K562 (cell line): ENCODE measurements at regions not wholly inside any gene's neighbourhood (a gene's known extent, or its start where the extent isn't known, plus 50 kb on each side); places are given as distances from the start of the nearest gene placed in this dataset.

ENCODE experiments used
- ATF7 ChIP-seq: fragments of 450-650 bp; IDR thresholded peaks from 2 replicates; pipeline ENCODE4 v1.7.1; 2014; ENCODE audit warnings: mild to moderate bottlenecking, moderate library complexity
- CLOCK ChIP-seq: fragments of 250-450 bp; sonication (Bioruptor Pico); IDR thresholded peaks from 2 replicates; pipeline ENCODE4 v1.4.0; 2020; ENCODE audit warnings: mild to moderate bottlenecking, moderate library complexity, borderline replicate concordance
- NFE2L1 ChIP-seq: fragments of 450-650 bp; IDR thresholded peaks from 2 replicates; pipeline ENCODE4 v1.6.1; 2016; ENCODE audit warnings: missing genetic modification characterization, low read depth, mild to moderate bottlenecking, missing compliant biosample characterization, moderate library complexity, borderline replicate concordance
- REST ChIP-seq, 2 experiments: fragments of 450-650 bp; formaldehyde crosslinking in 1 of 2; IDR thresholded peaks; 2 replicates each; pipeline versions ENCODE4 v1.4.0 to v1.6.1; 2014 to 2020; ENCODE audit warnings: mild to moderate bottlenecking in 2 of 2, borderline replicate concordance in 1 of 2, low read depth in 1 of 2
- STAT5A ChIP-seq: IDR thresholded peaks from 2 replicates; pipeline ENCODE4 v1.6.1; 2012; ENCODE audit warnings: low read length, inconsistent platforms, borderline replicate concordance
- ZNF511 ChIP-seq: sonication (generic); formaldehyde crosslinking; IDR thresholded peaks from 2 replicates; pipeline ENCODE4 v1.8.0; 2022; ENCODE audit warnings: mild to moderate bottlenecking, missing genetic modification reagents
- ZZZ3 ChIP-seq: fragments of 450-650 bp; IDR thresholded peaks from 2 replicates; pipeline ENCODE4 v1.6.1; 2016; ENCODE audit warnings: antibody characterized with exemption, mild to moderate bottlenecking, moderate library complexity

- TF ChIP-seq CLOCK: no peak
- no peak for TF ChIP-seq REST (IDR thresholded peaks at IDR 0.05; ENCODE audit: borderline replicate concordance)
- TF ChIP-seq REST (CRISPR knock-in tag; IDR thresholded peaks at IDR 0.05; ENCODE audit: low read depth): no peak
- TF ChIP-seq NFE2L1: no peak
- no peak for TF ChIP-seq ZZZ3
- TF ChIP-seq ATF7: no peak
- no peak for TF ChIP-seq STAT5A
- TF ChIP-seq ZNF511 (CRISPR knock-in tag): no peak
Observed at GRCh38 chr2:165007161-165007744, 51.9 kb upstream of the SLC38A11 start (continued).
